GM03348 (cell line): ENCODE measurements at regions not wholly inside any gene's neighbourhood (a gene's known extent, or its start where the extent isn't known, plus 50 kb on each side); places are given as distances from the start of the nearest gene placed in this dataset.
A peak's percentile ranks its signal among the peaks of the same experiment; 100 is the strongest.
"Not testable (repeated sequence)": the region's sequence is repeated elsewhere in the genome, so short reads cannot be mapped to it uniquely, and the experiment has no call there.

Experiments
- DNase-seq: peaks from one replicate; pipeline ENCODE4 v3.0.0; 2012; ENCODE audit warnings: low spot score

DNA sequence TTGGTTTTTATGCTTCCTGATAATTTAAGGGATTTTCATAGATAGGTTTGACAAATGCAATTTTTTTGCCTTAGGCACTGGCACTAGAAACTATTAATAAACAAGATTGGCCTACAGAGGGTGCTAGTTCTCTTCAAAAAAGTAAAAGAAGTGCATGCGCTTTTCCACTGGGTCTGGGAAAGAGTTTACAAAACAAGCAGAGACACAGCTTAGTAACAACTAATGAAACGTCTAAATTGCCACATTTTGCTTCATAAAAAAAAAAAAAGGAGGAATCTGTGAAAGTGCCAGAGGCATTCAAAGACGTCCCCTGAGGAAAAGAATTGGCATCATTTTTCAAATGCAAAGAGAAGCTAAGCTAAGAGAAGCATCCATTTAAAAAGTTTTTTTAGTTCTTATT, 58.3 kb upstream of the EEA1 start:
- peak; percentile 71 for DNase-seq

DNA sequence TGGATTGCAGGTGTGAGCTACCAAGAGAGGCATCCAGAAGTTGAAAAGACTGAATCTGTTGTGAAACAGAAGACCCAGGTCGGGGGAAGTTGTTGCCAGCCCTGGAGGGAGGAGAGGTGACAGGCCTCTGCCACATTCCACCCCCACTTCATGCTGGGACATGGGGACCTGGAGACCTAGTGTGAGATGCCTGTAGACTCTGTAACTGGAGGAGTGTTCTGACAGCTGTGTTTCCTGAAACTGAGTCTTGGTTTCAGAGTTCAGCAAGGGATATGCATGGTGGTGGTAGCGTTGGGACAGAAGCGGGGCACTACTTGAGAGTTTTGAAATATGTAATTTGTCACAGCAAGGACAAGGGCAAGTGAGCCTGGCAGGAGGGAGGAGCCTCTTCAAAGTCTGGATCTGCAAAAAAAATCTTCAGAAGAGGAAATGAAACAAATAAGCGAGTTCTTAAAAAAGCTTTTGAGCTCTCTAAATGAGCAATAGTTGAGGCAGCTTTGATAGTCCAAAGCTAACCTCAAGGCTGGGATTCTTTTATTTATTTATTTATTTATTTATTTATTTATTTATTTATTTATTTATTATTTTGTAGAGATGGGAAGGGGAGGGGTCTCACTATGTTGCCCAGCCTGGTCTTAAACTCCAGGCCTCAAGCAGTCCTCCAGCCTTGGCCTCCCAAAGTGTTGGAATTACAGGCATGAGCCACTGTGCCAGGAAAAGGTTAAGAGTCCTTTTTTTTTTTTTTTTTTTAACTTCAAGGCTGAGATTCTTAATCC, 58.9 kb upstream of the EEA1 start:
- DNase-seq: peak; percentile 10

DNA sequence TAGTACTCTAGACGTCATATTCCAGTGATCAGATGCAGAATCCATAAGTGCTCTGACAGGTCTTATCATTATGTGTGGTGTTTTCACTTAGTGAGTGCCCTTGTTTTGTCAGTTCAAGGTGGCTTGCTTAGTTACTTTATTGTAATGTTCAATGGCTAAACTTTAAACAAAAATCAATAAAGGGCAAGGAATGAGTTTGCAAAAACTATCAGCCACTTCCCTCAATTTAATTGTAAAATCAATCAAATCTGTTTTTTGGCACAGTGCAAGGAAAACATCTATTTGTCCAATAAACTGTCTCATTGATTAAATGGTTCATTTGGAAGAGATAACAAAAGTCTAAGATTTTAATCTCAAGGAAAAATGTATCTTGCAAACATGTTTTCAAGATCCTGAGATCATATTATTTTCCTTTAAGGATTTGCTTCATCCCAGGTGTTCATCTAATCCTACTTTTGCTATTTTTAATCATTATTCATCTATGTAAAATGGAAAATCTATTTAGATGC, 59.6 kb upstream of the EEA1 start:
- DNase-seq: no peak

DNA sequence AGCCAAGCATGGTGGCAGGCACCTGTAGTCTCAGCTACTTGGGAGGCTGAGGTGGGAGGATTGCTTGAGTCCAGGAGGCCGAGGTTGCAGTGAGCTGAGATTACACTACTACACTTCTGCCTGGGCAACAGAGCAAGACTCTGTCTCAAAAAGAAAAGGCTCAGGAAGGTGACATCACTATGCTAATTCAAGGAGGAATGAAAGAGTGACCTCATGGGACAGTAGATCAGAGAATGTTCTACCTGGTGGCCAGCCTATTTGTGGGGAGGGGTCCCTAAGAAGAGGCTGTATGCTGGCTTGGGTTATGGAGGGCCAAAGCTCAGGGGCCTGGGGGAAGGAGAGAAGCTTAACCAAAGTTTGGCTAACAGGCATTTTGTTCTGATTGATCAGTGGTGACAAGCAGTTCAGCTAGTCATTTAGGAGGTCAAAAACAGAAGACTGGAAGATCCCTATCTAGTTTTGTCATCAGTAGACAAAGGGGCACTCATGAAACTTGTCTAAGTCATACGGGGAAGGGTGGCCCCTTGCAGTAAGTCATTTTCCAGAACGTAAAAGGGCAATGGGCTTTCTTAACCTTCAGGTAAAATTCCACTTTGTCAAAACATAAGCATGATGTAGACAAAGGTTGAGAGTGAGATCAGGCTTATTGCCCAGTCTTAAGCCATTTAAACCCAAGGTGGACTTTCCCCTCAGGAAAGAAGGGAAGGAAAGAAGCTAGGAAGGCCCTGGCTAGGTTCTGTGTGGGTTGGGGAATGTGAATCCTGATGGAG, 60.8 kb upstream of the EEA1 start:
- no peak for DNase-seq

GRCh38 chr12:92991134-92991533, 62.0 kb upstream of the EEA1 start:
- DNase-seq: no peak

GRCh38 chr12:92992041-92992440, 62.9 kb upstream of the EEA1 start:
- DNase-seq: peak; percentile 13

- DNase-seq: no peak
These were observed 64.2 kb upstream of the EEA1 start for GRCh38 chr12:92993259-92993658.

- no peak for DNase-seq
These were observed 66.3 kb upstream of the EEA1 start for GRCh38 chr12:92995258-92995903.

DNA sequence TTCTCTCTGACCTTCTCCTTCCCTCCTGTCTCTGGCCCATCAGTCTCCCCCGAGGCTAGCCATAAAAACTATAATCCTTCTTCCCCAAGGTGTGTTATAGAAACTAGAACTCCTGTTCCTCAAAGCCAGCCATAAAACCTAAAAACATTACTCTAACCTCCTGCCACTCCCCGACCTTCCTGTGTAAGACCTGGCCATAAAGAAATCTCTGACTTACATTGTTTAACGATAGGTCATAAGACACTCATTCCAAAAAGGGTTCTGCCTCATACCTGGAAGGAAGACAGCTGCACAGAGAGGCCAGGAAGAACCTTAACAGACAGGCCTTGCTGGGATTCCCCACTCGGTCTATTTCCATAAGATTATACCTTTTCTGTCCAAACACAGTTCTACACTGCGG, 70.9 kb upstream of the EEA1 start:
- DNase-seq: no peak

DNA sequence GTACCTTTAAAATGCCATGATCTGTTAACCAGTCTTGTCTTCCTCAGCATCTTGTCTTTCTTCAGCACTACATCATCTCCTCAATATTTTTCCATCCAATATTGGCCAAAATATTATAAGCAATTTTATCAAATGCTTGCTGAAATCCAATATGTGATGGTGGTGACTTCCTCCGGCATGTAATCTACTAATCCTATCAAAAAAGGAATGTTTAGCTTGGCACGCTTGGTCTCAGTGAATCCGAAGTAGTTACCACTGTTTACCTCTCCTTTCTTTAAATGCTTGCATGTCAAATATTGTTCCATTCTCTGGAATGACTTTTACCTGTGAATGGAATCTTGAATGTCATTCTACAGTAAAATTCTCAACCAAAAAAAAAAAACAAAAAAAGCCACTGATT, 72.3 kb upstream of the EEA1 start:
- no peak for DNase-seq

DNA sequence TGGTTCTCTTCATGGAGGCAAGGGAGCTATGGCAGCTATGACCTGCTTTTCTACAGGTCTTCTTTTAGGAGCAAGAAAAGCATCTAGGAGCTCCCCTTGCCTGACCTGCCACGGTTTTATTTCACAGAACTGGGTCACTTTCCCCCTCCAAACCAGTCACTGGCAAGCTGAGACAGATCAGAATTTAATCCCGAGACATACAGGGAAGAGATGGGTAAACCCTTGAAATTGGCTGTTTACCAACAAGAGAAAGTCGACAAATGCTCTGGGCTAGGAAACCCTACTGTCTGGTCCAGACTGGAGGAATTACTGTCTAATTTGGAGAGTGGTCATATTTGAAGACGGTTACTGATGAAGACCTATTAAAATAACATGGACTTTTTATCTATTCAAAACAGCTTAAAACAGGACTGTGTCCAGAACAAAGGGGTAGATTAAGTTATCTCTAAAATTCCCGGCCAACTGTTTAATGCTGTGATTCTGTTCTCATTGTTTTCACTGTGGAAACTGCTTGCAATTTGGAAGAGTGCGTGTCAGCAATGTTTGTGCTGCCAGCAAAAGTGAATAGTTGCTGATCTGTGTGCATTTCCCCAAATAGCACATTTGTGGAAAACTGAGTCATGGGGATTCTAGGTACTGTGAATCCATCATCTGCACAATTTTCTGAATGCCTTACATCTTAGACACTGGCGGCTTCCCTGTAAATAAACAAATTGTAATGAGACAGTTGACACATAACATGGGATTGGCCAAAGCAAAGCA, 73.4 kb upstream of the EEA1 start:
- peak; percentile 70 for DNase-seq

DNA sequence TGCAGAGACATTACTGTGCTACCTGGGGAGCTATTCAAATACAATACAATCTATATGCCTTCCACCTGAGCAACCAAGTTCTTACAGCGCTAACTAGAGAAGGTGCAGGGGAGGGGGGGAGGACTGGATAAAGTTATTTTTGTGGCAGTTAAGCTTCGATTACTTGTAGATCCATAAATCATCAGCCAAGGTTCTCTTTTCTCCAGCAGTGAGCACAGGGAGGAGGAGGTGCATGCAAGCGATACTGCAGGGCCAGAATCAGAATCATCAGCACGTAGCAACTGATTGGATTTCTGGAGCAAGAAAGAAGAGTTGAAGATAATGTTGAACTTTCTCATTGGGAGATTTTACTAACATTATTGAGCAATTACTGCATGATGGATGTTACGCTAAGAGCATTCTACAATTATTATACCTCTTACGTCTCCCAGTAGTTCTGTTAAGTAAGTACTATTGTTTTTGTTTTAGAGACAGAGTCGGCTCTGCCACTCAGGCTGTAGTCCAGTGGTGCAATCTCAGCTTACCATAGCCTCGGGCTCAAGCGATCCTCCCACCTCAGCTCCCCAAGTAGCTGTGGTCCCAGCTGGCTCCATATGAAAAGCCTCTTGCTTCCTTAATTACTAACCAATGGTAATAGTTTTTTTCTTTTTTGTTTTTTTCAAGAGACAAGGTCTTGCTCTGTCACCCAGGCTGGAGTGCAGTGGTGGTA, 74.6 kb upstream of the EEA1 start:
- DNase-seq: no peak

DNA sequence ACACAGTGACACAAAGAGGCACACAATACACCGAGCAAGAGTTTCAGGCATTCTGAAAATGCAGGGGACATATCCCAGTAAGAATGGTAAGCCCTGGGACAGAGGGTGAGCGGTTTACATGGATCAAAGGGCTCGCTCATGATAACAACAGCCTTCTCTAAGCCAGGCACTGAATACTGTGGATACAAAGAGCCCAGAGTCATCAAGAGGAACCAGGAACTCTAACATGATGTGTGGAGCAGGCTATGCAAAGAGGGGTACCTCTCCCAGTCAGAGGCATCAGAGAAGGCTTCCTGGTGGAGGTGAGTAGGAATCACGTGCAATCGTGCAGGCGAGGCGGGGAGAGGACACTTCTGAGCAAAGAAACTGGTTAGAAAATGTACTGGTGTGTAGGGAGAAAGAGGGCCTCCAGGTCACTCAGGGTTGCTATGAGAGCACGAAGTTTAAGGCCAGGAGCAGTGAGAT, 76.9 kb upstream of the EEA1 start:
- no peak for DNase-seq

GRCh38 chr12:93006471-93007208, 77.5 kb upstream of the EEA1 start:
- DNase-seq: no peak

DNA sequence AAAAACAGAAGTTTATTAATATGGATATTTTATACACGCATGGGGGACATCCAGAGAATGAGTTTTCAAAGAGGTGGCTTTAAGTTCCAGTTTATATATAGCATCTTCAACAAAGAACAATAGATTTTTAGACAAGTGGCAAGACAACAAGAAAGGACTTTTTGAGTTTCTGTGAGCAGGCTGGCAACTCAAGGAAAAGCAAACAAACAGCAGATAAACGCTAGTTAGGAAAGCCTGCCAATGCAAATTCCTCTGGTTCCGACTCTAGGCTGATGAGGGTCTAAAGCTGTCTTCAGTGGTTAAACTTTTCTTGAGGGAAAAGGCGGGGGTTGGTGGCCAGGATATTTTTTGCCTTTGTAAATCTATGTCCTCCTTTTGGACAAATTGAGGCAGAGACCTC, 78.4 kb upstream of the EEA1 start:
- DNase-seq: no peak

DNA sequence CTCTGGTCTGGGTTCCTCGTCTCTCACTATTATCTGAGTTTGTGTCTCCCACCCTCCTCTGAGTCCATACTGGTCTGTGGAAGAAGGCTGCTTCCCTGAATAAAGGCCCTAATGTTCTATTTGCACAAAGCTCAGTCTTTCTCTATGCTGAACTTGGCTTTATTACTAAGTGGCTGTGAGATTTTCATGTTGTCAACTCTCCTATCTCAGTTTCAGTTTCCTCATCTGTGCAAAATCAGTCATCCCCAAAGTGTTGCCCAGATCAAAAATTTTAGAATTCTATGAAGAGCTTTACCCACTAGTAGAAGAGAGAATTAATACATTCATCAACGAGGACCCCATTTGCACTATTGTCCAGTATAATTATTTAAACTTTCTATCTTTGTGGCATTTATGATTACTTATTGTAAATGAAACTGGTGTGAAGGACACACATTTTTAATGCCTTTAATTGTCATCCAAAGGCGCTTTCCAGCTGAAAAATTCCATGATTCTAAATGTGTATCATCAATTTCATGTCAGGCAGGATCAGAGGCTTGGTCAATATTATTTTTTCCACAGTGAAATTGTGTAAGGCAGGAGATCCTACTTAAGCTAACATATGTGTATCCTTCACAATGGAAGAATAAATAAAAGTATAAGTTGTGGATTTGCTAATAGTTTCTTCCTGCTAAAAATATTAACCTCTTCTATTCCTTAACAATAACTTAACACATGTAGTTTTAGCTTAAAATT, 79.1 kb upstream of the EEA1 start:
- DNase-seq: no peak

DNA sequence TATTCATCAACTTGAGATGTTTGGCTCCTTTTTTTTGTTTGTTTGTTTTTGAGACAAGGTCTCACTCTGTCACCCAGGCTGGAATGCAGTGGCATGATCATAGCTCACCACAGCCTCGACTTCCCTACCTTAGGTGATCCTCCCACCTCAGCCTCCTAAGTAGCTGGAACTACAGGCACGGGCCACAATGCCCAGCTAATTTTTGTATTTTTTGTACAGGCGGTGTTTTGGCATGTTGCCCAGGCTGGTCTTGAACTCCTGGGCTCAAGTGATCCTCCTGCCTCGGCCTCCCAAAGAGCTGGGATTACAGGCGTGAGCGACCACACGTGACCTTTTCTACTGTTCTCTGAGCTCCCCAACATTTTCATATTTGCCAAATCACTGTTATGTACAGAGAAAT, 79.8 kb upstream of the EEA1 start:
- not testable (repeated sequence) for DNase-seq

DNA sequence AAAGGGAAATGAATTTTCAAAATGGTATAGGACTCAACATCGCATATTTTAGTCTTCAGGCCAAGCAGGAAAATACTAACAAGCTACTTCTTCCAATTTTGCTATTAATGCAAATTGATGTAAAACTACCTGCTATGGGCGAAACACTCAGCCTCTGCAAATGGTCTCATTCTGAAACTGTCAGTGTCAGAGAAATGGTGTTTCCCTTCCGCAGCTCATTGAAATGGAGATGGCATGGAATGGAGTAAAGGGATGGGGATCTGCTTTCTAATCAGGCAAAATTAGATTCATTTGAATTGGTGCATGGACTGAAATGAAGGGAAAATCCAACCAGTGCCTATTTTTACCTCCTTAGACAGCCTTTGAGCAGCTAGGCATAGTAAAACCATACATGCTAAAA, 80.4 kb upstream of the EEA1 start:
- no peak for DNase-seq

DNA sequence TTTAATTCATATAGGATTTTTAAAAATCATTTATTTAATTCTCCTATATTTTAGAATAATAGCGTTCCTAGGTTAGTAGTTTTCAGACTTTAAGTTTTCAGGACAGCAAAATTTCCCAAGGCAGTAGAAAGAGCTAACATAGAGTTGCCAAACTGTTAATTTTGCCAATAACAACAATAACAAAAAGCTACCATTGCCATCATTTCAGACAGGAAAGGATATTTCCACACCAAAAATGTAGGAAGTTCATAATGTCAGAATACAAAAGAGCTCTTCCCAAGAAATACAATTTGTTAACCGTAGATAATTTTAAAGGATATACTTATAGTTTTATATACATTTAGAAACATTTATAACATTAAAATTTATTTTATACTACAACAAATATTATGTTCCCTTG, 81.4 kb upstream of the EEA1 start:
- DNase-seq: no peak

DNA sequence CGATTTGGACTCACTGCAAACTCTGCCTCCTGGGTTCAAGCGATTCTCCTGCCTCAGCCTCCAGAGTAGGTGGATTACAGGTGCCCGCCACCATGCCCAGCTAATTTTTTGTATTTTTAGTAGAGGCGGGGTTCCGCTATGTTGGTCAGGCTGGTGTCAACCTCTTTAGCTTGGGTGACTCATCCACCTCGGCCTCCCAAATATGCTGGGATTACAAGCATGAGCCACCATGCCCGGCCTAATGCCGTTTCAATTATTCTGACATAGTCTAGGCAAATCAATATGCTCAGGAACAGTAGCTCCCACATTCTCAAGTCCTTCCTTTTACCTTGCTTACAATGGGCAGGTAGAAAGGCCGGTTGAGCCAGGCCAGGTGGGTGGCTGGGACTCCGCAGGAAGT, 82.0 kb upstream of the EEA1 start:
- no peak for DNase-seq
